Activated CD4-positive, alpha-beta T cell treated with anti-CD3 and anti-CD28 coated beads, Interleukin-10, Interleukin-2, amounts not matched to agents 100 ng/mL and 50 ng/mL, durations not matched to agents 16 hours and 8 hours (primary cell): ENCODE measurements at regions not wholly inside any gene's neighbourhood (a gene's known extent, or its start where the extent isn't known, plus 50 kb on each side); places are given as distances from the start of the nearest gene placed in this dataset.
A peak's percentile ranks its signal among the peaks of the same experiment; 100 is the strongest.

ENCODE experiments used
- DNase-seq: peaks from one replicate; pipeline ENCODE4 v3.0.0-alpha.2; 2020

GRCh38 chr9:115964710-115965347, 188.8 kb upstream of the PAPPA start:
- no peak for DNase-seq

DNA sequence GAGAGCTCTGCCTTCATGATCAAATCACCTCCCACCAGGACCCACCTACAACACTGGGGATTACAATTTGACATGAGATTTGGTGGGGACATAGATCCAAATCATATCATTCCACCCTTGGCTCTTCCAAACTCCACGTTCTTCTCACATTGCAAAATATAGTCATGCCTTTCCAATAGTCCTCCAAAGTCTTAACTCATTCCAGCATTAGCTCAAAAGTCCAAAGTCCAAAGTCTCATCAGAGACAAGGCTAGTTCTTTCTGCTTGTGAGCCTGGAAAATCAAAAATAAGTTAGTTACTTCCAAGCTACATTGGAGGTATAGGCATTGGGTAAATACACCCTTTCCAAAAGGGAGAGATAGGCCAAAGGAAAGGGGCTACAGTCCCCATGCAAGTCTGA, 186.9 kb upstream of the PAPPA start:
- no peak for DNase-seq

DNA sequence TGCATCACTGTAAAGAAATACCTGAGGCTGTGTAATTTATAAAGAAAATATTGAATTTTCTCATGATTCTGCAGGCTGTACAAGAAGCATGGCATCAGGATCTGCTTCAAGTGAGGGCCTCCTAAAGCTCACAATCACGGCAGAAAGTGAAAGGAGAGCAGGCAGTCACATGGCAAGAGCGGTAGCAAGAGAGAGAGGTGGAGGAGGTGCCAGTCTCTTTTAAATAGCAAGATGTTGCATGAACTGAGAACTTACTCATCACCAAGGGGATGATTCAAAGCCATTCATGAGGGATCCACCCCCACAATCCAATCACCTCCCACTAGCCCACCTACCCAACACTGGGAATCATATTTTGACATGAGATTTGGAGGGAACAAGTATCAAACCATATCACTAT, 184.5 kb upstream of the PAPPA start:
- no peak for DNase-seq

GRCh38 chr9:115972362-115972761, 181.2 kb upstream of the PAPPA start:
- DNase-seq = no peak

- no peak for DNase-seq
Observed at GRCh38 chr9:115972843-115973595, 180.6 kb upstream of the PAPPA start.

- DNase-seq = no peak
Observed at GRCh38 chr9:115976781-115977180, 176.8 kb upstream of the PAPPA start.

DNA sequence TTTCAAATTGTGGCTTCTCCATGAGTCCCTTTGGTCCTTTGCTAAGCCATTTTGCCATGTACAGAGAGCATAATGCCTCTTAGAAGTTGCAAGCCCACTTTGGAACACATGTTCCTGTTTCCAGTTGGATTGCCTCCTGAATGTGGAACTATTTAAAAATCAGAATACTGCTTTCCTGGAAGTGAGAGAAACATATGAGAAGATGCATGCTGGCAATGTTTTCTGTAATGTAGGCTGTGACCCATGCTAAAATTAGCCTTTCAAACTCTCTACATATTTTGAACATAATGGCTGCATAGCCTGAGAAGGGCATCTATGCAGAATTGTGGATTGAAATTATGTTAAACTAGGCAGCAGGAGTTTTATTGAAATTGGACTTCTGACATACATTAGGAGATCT, 175.5 kb upstream of the PAPPA start:
- DNase-seq = no peak

GRCh38 chr9:115978659-115979096, 174.9 kb upstream of the PAPPA start:
- DNase-seq = no peak

- DNase-seq = no peak
Observed at GRCh38 chr9:115980054-115980453, 173.5 kb upstream of the PAPPA start.

DNA sequence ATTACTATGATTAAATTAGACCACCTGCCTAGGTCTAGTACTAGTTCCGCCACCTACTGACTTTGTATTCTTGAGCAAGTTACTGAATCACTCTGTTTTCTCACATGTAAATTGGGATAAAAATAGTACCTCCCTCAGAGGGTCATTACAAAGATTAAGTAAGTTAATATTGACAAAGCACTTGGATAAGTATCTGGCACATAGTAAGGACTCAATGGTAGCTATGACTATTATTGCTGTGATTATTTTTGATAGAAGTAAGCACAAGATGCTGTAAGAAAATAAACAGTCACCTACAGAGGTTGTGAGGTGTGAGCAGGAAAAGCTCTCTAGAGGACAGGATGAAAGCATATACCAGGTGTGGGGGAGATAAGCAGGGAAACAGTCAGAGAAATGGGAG, 173.1 kb upstream of the PAPPA start:
- no peak for DNase-seq

DNA sequence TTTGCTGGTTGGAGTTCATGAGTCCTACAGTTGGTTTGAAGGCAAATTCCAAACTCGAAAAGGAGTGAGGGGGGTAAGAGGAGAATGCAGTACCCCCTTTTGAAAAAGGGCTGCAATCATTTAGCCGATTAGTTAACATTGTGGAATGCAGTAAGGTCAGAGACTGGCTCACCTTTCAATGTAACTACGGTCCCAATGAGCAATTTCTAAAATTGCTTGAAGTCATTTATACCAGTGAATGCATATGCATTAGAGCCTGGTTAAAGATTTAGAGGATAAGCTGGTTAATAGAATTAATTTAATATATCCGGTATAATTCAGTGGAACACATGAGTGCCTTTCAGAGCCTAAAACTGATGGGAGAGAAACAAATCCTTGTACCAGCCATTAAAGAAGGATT, 172.6 kb upstream of the PAPPA start:
- no peak for DNase-seq

- no peak for DNase-seq
Observed at GRCh38 chr9:115983366-115983765, 170.2 kb upstream of the PAPPA start.

- no peak for DNase-seq
Observed at GRCh38 chr9:115985657-115986056, 167.9 kb upstream of the PAPPA start.

DNA sequence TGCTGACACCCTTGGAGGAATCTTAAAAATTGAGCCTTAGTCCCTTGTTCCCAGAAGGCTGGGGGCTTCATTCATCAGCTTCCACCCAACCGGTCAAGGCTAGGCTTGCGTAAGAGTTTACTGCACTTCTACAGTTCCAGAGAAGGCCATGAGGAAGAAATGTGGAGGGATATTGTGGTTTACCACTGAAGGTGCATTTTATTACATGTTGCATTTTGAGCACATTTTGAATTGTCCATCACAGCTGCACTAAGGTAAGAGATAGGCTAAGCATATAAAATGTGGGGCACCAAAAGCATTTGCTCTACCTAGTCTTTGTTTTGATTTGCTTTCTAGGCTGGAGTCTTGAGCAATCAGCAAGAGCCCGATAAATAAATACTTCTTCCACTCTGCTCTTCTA, 167.1 kb upstream of the PAPPA start:
- no peak for DNase-seq

DNA sequence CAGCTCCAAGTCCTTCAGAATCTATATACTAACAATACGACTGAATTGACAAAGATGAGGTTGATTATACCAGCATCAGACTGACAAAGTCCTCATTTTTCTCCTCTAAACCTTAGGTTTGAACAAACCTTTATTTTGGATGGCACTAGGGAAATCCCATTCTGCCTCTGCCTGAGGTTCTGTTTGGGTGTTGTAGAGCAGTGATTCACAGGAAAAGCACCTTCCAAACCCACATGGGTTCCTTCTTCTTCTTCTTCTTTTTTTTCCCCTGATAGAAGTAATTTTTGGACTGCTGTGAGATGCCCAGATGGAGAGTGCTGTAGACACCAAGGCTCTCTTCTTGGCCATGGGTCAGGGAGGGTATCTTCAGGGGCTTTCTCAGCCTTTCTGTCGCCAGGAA, 164.9 kb upstream of the PAPPA start:
- no peak for DNase-seq

- no peak for DNase-seq
Observed at GRCh38 chr9:115989831-115990230, 163.8 kb upstream of the PAPPA start.

- DNase-seq = no peak
Observed at GRCh38 chr9:115992834-115993233, 160.8 kb upstream of the PAPPA start.

DNA sequence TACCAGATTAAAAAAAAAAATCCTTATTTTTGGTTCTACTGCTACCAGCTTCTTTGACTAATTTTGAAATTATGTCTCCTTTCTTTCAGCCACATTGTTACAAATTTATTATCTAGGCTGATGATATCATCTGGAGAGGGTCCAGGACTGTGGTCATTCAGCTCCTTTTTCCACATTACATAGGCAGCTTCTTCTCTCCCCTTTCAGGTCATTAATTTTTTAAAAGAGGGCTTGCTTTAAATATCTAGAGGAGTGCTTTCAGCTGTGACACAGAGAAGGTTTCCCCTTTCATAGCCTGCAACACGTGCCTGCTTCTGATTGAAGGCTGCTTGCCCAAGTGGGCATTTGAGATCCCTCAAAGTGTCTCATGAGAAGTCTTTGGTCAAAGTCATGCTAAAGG, 155.7 kb upstream of the PAPPA start:
- no peak for DNase-seq

DNA sequence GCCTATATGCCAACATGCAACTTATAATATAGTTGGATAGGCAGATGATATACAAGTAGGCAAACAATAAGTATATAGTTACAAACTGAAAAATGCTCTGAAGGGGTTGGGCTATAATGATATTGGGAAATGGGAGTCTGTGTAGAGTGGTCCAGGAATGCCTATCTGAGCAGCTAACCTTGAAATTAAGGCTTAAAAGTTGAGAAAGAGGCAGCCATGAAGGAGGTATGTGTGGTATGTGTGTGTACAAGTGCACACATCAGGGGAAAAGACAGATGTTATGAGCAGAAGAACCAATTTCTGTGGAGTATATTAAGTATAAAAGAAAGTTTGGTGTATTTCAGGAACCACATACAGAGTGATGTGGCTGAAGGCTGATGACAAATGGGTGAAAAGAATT, 154.9 kb upstream of the PAPPA start:
- no peak for DNase-seq

DNA sequence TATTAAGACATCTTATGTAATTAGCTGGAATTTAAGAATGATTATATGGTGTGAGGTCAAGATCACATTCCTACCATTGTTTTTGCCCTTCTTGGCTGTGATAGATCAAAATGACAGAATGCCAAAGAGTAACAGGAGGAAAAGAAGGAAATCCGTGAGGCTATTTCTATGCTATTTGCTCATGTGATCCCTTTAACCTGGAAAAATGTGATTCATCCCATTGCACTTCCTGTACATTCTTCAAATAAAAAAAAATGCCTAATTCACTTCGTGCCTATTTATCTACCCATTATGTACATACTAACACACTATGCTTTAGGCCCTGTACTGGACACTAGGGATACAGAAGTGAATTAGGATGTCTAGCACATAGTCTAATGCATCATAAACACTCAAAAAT, 154.1 kb upstream of the PAPPA start:
- no peak for DNase-seq

GRCh38 chr9:116000748-116001329, 152.8 kb upstream of the PAPPA start:
- DNase-seq = peak; percentile 8

GRCh38 chr9:116002181-116002580, 151.4 kb upstream of the PAPPA start:
- DNase-seq = no peak

DNA sequence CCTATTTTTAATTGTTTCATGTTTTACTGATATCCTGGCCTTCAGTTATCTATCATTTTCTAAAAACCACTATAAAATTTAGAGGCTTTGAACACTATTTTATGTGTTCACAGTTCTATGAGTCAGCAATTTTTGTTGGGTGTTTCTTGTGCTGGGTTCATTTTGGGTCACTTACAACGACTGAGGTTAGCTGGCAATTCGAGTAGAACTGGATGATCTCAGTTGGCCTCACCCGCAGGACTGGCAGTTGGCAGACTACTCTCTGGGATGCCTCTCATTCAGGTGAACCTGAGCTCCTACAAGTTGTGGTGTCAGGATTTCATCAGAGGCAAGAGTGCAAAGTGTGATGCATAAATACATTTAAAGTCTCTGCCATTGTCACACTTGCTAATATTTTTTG, 151.0 kb upstream of the PAPPA start:
- no peak for DNase-seq

GRCh38 chr9:116003397-116003796, 150.2 kb upstream of the PAPPA start:
- no peak for DNase-seq

DNA sequence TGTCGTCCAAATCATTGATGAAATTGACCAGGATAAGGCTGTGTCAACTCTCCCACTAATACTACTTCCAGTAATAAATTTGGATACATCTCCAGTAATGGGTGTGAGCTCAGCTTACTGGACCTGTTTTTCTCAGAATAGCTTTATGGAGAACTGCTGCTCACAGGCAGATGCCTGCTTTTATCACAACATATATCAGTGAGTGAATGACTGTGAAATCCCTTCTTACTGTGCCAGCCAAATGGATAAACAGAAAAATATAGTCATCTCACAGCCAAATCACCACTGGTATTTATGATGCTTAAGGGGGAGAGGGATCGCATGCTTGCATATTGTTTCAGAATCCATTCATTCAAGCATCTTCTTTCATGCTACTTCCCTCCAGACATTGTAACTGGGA, 148.4 kb upstream of the PAPPA start:
- no peak for DNase-seq
